CD4-positive, alpha-beta memory T cell (primary cell): ENCODE measurements at regions not wholly inside any gene's neighbourhood (a gene's known extent, or its start where the extent isn't known, plus 50 kb on each side); places are given as distances from the start of the nearest gene placed in this dataset.
A peak's percentile ranks its signal among the peaks of the same experiment; 100 is the strongest.

Experiments used
- CTCF ChIA-PET: fragments of 350-600 bp; sonication (Branson Sonifier 250); formaldehyde crosslinking; loops from one replicate; lab custom pipeline; 2021; ENCODE audit warnings: inconsistent platforms; ENCODE audit not compliant: partially characterized antibody; lab: Charles Lee
- POLR2A ChIA-PET: fragments of 350-600 bp; sonication (Branson Sonifier 250); formaldehyde crosslinking; loops from one replicate; lab custom pipeline; 2021; ENCODE audit not compliant: partially characterized antibody; lab: Charles Lee
- DNase-seq, 5 donors: peaks; one replicate each; pipeline versions ENCODE4 v3.0.0 to v3.0.0-alpha.2; 2020 to 2022; ENCODE audit warnings: mixed read lengths in 1 of 5
- H3K27ac ChIP-seq: one replicate; pipeline ENCODE4 v1.7.0; 2013; ENCODE audit warnings: low read depth, low read length
- H3K27me3 ChIP-seq: 2 replicates; pipeline ENCODE4 v1.7.0; 2013; ENCODE audit warnings: mild to moderate bottlenecking, low read length, moderate library complexity; ENCODE audit not compliant: insufficient read depth
- H3K36me3 ChIP-seq: 2 replicates; pipeline ENCODE4 v1.7.0; 2013; ENCODE audit warnings: mild to moderate bottlenecking, low read length, moderate library complexity; ENCODE audit not compliant: insufficient read depth
- H3K4me1 ChIP-seq: 2 replicates; pipeline ENCODE4 v1.7.0; 2013; ENCODE audit warnings: mild to moderate bottlenecking, low read length, moderate library complexity; ENCODE audit not compliant: insufficient read depth
- H3K4me3 ChIP-seq, 2 donors: one replicate each; pipeline ENCODE4 v1.7.0; 2013; ENCODE audit warnings: low read length in 2 of 2, mild to moderate bottlenecking in 1 of 2
- H3K9me3 ChIP-seq, 2 donors: one replicate each; pipeline ENCODE4 v1.7.0; 2013; ENCODE audit warnings: low read length in 2 of 2, control low read depth in 1 of 2; ENCODE audit not compliant: control insufficient read depth in 1 of 2
- H3K27ac Mint-ChIP-seq, 7 donors: one replicate each; pipeline ENCODE4 v1.8.0; 2020 to 2021; ENCODE audit warnings: mixed read lengths in 7 of 7, mild to moderate bottlenecking in 6 of 7, inconsistent platforms in 3 of 7, moderate library complexity in 3 of 7
- H3K27me3 Mint-ChIP-seq, 2 donors: one replicate each; pipeline ENCODE4 v1.8.0; 2020 to 2021; ENCODE audit warnings: mixed read lengths in 2 of 2
- H3K36me3 Mint-ChIP-seq, 2 donors: one replicate each; pipeline ENCODE4 v1.8.0; 2020 to 2021; ENCODE audit warnings: mixed read lengths in 2 of 2, inconsistent platforms in 1 of 2, mild to moderate bottlenecking in 1 of 2
- H3K4me1 Mint-ChIP-seq, 4 donors: one replicate each; pipeline ENCODE4 v1.8.0; 2020 to 2021; ENCODE audit warnings: mixed read lengths in 4 of 4, mild to moderate bottlenecking in 1 of 4
- H3K4me3 Mint-ChIP-seq, 8 donors: one replicate each; pipeline ENCODE4 v1.8.0; 2020 to 2021; ENCODE audit warnings: mixed read lengths in 8 of 8, mild to moderate bottlenecking in 7 of 8, moderate library complexity in 6 of 8, inconsistent platforms in 3 of 8
- H3K9me3 Mint-ChIP-seq, 8 donors: one replicate each; pipeline ENCODE4 v1.8.0; 2020 to 2021; ENCODE audit warnings: mixed read lengths in 8 of 8, mild to moderate bottlenecking in 5 of 8, inconsistent platforms in 3 of 8, moderate library complexity in 1 of 8
- intact Hi-C: fragments of 100-400 bp; cut with micrococcal nuclease; formaldehyde crosslinking; loops from one replicate; pipeline ENCODE4 v1.15.1; 2023

- Histone ChIP-seq H3K27ac (no peak overlapping the region), H3K4me1 (peaks cover 14% of the 10 kb centered on the region), H3K36me3 (no peaks in the 10 kb centered on the region), H3K9me3 (no peaks in the 10 kb centered on the region), H3K27me3 (no peaks in the 10 kb centered on the region), H3K4me3 (no peak overlapping the region)
- ChIA-PET CTCF (no interaction called here), POLR2A (no interaction called here)
- Mint-ChIP-seq H3K27ac (no peak overlapping the region), H3K36me3 (no peaks in the 10 kb centered on the region), H3K27me3 (peaks cover 0 to 3% of the 10 kb centered on the region in 2 donors), H3K4me3 (no peak overlapping the region), H3K9me3 (no peaks in the 10 kb centered on the region), H3K4me1 (peaks cover 24 to 35% (median 31%) of the 10 kb centered on the region in 4 donors)
- intact Hi-C loops = no loop called here
- DNase-seq = no peak
Observed at GRCh38 chr5:61272688-61273087, 59.4 kb upstream of the ZSWIM6 start.

- no peak overlapping the region for H3K4me3 Mint-ChIP-seq
- no peaks in the 10 kb centered on the region for H3K9me3 ChIP-seq
- DNase-seq = no peak
- no peaks in the 10 kb centered on the region for H3K36me3 ChIP-seq
- peaks cover 24 to 36% (median 32%) of the 10 kb centered on the region in 4 donors for H3K4me1 Mint-ChIP-seq
- no peaks in the 10 kb centered on the region for H3K27me3 ChIP-seq
- CTCF ChIA-PET = interaction anchor here (0.7 kb wide), 1 partner anchor 198 kb away, joined by 3 read pairs; no protein-coding TSS in a partner anchor
- peaks cover 19% of the 10 kb centered on the region for H3K4me1 ChIP-seq
- no peaks in the 10 kb centered on the region for H3K27me3 Mint-ChIP-seq
- no peak overlapping the region for H3K27ac ChIP-seq
- no peaks in the 10 kb centered on the region for H3K36me3 Mint-ChIP-seq
- H3K27ac Mint-ChIP-seq = no peak overlapping the region
- H3K4me3 ChIP-seq = no peak overlapping the region
- POLR2A ChIA-PET = no interaction called here
- H3K9me3 Mint-ChIP-seq = no peaks in the 10 kb centered on the region
- intact Hi-C loops = no loop called here
Observed at GRCh38 chr5:61273279-61273975, 58.6 kb upstream of the ZSWIM6 start.

GRCh38 chr5:61274511-61274911 lies 57.5 kb upstream of the ZSWIM6 start:
- H3K27ac Mint-ChIP-seq = no peak overlapping the region
- Histone ChIP-seq H3K36me3 (no peaks in the 10 kb centered on the region), H3K9me3 (no peaks in the 10 kb centered on the region), H3K27me3 (no peaks in the 10 kb centered on the region), H3K27ac (no peak overlapping the region), H3K4me1 (peaks cover 17% of the 10 kb centered on the region), H3K4me3 (no peak overlapping the region)
- no peak overlapping the region for H3K4me3 Mint-ChIP-seq
- no peaks in the 10 kb centered on the region for H3K36me3 Mint-ChIP-seq
- CTCF ChIA-PET = no interaction called here
- intact Hi-C loops = no loop called here
- H3K27me3 Mint-ChIP-seq = no peaks in the 10 kb centered on the region
- H3K4me1 Mint-ChIP-seq = peaks cover 19 to 26% (median 23%) of the 10 kb centered on the region in 4 donors
- no peak for DNase-seq
- POLR2A ChIA-PET = interaction anchor here (0.7 kb wide), 1 partner anchor 29 kb away, joined by 3 read pairs; no protein-coding TSS in a partner anchor
- no peaks in the 10 kb centered on the region for H3K9me3 Mint-ChIP-seq

- H3K27ac ChIP-seq = no peak overlapping the region
- Mint-ChIP-seq H3K27me3 (no peaks in the 10 kb centered on the region), H3K9me3 (no peaks in the 10 kb centered on the region), H3K4me1 (peaks cover 13 to 27% (median 23%) of the 10 kb centered on the region in 4 donors), H3K4me3 (peak overlapping the region in 3 of 8 donors; percentile 3 to 37 (median 23)), H3K27ac (peak overlapping the region in 3 of 7 donors; percentile 35 to 84 (median 76)), H3K36me3 (no peaks in the 10 kb centered on the region)
- H3K4me3 ChIP-seq = no peak overlapping the region
- ChIA-PET POLR2A (interaction anchor here (0.6 to 1.0 kb wide), 2 partner anchors 20 to 94 kb away, joined by 3 read pairs; no protein-coding TSS in a partner anchor), CTCF (interaction anchor here (1.6 kb wide), 1 partner anchor 383 kb away, joined by 7 read pairs; no protein-coding TSS in a partner anchor)
- no peaks in the 10 kb centered on the region for H3K36me3 ChIP-seq
- no peak for DNase-seq
- peaks cover 10% of the 10 kb centered on the region for H3K4me1 ChIP-seq
- no peaks in the 10 kb centered on the region for H3K9me3 ChIP-seq
- no peaks in the 10 kb centered on the region for H3K27me3 ChIP-seq
- intact Hi-C loops = loop anchor here (5.0 kb wide), 1 partner anchor 56 kb away; the partner anchor contains the start of gene ZSWIM6
Observed at GRCh38 chr5:61275841-61276240, 56.2 kb upstream of the ZSWIM6 start.

GRCh38 chr5:61277190-61277589 lies 54.9 kb upstream of the ZSWIM6 start:
- no peaks in the 10 kb centered on the region for H3K9me3 ChIP-seq
- H3K36me3 Mint-ChIP-seq = no peaks in the 10 kb centered on the region
- no peaks in the 10 kb centered on the region for H3K27me3 ChIP-seq
- POLR2A ChIA-PET = interaction anchor here (2.6 kb wide), 1 partner anchor 54 kb away, joined by 15 read pairs; the partner anchor contains the start of gene ZSWIM6
- peak overlapping the region in 7 of 8 donors; percentile 58 to 88 (median 80) for H3K4me3 Mint-ChIP-seq
- peaks cover 14 to 33% (median 25%) of the 10 kb centered on the region in 4 donors for H3K4me1 Mint-ChIP-seq
- no peaks in the 10 kb centered on the region for H3K9me3 Mint-ChIP-seq
- H3K4me3 ChIP-seq = no peak overlapping the region
- no peak for DNase-seq
- peak overlapping the region; percentile 1 to 91 (median 85) for H3K27ac Mint-ChIP-seq
- no peaks in the 10 kb centered on the region for H3K27me3 Mint-ChIP-seq
- no peaks in the 10 kb centered on the region for H3K36me3 ChIP-seq
- peaks cover 10% of the 10 kb centered on the region for H3K4me1 ChIP-seq
- CTCF ChIA-PET = interaction anchor here (1.6 kb wide), 1 partner anchor 382 kb away, joined by 7 read pairs; no protein-coding TSS in a partner anchor
- no peak overlapping the region for H3K27ac ChIP-seq
- intact Hi-C loops = loop anchor here (5.0 kb wide), 1 partner anchor 55 kb away; the partner anchor contains the start of gene ZSWIM6

GRCh38 chr5:61277781-61278180 lies 54.3 kb upstream of the ZSWIM6 start:
- Mint-ChIP-seq H3K9me3 (no peaks in the 10 kb centered on the region), H3K27me3 (no peaks in the 10 kb centered on the region), H3K4me3 (peak overlapping the region in 7 of 8 donors; percentile 58 to 88 (median 80)), H3K4me1 (peaks cover 14 to 33% (median 25%) of the 10 kb centered on the region in 4 donors), H3K27ac (peak overlapping the region in 5 of 7 donors; percentile 1 to 91 (median 65)), H3K36me3 (no peaks in the 10 kb centered on the region)
- Histone ChIP-seq H3K9me3 (no peaks in the 10 kb centered on the region), H3K4me1 (peaks cover 10% of the 10 kb centered on the region), H3K27me3 (no peaks in the 10 kb centered on the region), H3K36me3 (no peaks in the 10 kb centered on the region), H3K27ac (no peak overlapping the region), H3K4me3 (no peak overlapping the region)
- no peak for DNase-seq
- ChIA-PET POLR2A (interaction anchor here (2.6 kb wide), 1 partner anchor 54 kb away, joined by 15 read pairs; the partner anchor contains the start of gene ZSWIM6), CTCF (interaction anchor here (1.5 kb wide), 1 partner anchor 381 kb away, joined by 7 read pairs; no protein-coding TSS in a partner anchor)
- intact Hi-C loops = loop anchor here (5.0 kb wide), 1 partner anchor 55 kb away; the partner anchor contains the start of gene ZSWIM6

GRCh38 chr5:61279725-61280124 lies 52.3 kb upstream of the ZSWIM6 start:
- CTCF ChIA-PET = interaction anchor here (1.0 to 3.5 kb wide), 2 partner anchors 12 to 51 kb away, joined by 4 to 10 read pairs; no protein-coding TSS in a partner anchor
- DNase-seq = no peak
- H3K4me3 ChIP-seq = no peak overlapping the region
- Mint-ChIP-seq H3K9me3 (no peaks in the 10 kb centered on the region), H3K36me3 (no peaks in the 10 kb centered on the region), H3K27ac (no peak overlapping the region), H3K4me1 (peaks cover 17 to 33% (median 27%) of the 10 kb centered on the region in 4 donors), H3K4me3 (no peak overlapping the region), H3K27me3 (no peaks in the 10 kb centered on the region)
- no peaks in the 10 kb centered on the region for H3K36me3 ChIP-seq
- H3K27ac ChIP-seq = no peak overlapping the region
- peaks cover 10% of the 10 kb centered on the region for H3K4me1 ChIP-seq
- no peaks in the 10 kb centered on the region for H3K9me3 ChIP-seq
- no peaks in the 10 kb centered on the region for H3K27me3 ChIP-seq
- intact Hi-C loops = loop anchor here (5.0 kb wide), 1 partner anchor 53 kb away; the partner anchor contains the start of gene ZSWIM6
- POLR2A ChIA-PET = interaction anchor here (1.9 to 2.6 kb wide), 2 partner anchors 51 to 52 kb away, joined by 5 to 15 read pairs; partner anchors contain the start of gene ZSWIM6
